T-helper 1 cell treated with Interleukin-12 subunit alpha and Interleukin-12 subunit beta and Interleukin-4 antibody, amounts not matched to agents 30 μg/mL and 1 μg/mL, for 36 hours (primary cell): ENCODE measurements at regions not wholly inside any gene's neighbourhood (a gene's known extent, or its start where the extent isn't known, plus 50 kb on each side); places are given as distances from the start of the nearest gene placed in this dataset.
"Not testable (repeated sequence)": the region's sequence is repeated elsewhere in the genome, so short reads cannot be mapped to it uniquely, and the experiment has no call there.

Experiments used
- H3K27ac Mint-ChIP-seq: one replicate; pipeline ENCODE4 v1.8.0; 2021; ENCODE audit warnings: mild to moderate bottlenecking, mixed read lengths
- H3K27me3 Mint-ChIP-seq: one replicate; pipeline ENCODE4 v1.8.0; 2021; ENCODE audit warnings: low read depth, mixed read lengths
- H3K36me3 Mint-ChIP-seq: one replicate; pipeline ENCODE4 v1.8.0; 2021; ENCODE audit warnings: low read depth, mixed read lengths
- H3K4me1 Mint-ChIP-seq: one replicate; pipeline ENCODE4 v1.8.0; 2021; ENCODE audit warnings: low read depth, mixed read lengths
- H3K4me3 Mint-ChIP-seq: one replicate; pipeline ENCODE4 v1.8.0; 2021; ENCODE audit warnings: mild to moderate bottlenecking, moderate library complexity, mixed read lengths
- H3K9me3 Mint-ChIP-seq: one replicate; pipeline ENCODE4 v1.8.0; 2021; ENCODE audit warnings: mixed read lengths

DNA sequence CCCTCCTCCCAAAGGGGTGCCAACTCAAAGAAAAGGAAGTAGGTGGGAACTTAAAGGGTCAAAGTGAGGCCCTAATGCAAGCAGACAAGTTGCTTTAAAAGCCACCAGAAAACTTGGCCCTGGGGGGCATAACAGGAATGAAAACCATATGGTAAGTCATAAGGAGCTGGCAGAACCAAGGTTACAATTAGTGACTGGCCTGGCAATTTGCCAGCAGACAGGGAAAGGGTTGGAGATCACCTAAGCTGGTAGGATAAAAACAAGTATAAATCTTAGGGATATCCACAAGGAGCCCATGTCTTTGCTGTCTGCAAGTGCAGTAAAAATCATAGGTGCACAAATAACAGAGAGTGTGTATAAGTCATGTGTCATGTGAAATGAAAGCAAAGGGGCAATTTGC is 256.7 kb upstream of the LRRTM4 start:
- Mint-ChIP-seq H3K4me1 (no peaks in the 10 kb centered on the region), H3K27me3 (no peaks in the 10 kb centered on the region), H3K36me3 (no peaks in the 10 kb centered on the region), H3K9me3 (peaks cover 27% of the 10 kb centered on the region), H3K4me3 (no peak overlapping the region), H3K27ac (no peak overlapping the region)

DNA sequence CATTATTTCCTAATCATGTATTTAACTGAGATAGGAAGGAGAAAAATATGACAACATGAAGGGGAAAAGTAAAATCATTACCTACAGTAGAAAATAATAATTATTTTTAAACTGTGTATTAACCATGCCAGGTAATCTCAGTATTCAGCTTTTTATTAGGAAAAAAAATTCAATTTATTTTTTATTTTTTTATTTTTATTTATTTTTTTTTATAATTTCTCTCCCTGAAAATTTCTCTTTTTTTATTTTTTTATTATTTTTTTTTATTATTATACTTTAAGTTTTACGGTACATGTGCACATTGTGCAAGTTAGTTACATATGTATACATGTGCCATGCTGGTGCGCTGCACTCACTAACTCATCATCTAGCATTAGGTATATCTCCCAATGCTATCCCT is 271.3 kb upstream of the LRRTM4 start:
- H3K4me1 Mint-ChIP-seq, H3K36me3 Mint-ChIP-seq, H3K4me3 Mint-ChIP-seq, H3K27ac Mint-ChIP-seq, H3K27me3 Mint-ChIP-seq: not testable (repeated sequence)
- peaks cover 17% of the 10 kb centered on the region for H3K9me3 Mint-ChIP-seq

GRCh38 chr2:77796397-77796796 is 274.2 kb upstream of the LRRTM4 start:
- H3K4me3 Mint-ChIP-seq = no peak overlapping the region
- no peaks in the 10 kb centered on the region for H3K27me3 Mint-ChIP-seq
- no peaks in the 10 kb centered on the region for H3K36me3 Mint-ChIP-seq
- H3K27ac Mint-ChIP-seq = no peak overlapping the region
- no peaks in the 10 kb centered on the region for H3K4me1 Mint-ChIP-seq
- H3K9me3 Mint-ChIP-seq = peaks cover 10% of the 10 kb centered on the region

GRCh38 chr2:77797088-77797487 is 274.9 kb upstream of the LRRTM4 start:
- peaks cover 10% of the 10 kb centered on the region for H3K9me3 Mint-ChIP-seq
- no peaks in the 10 kb centered on the region for H3K27me3 Mint-ChIP-seq
- no peaks in the 10 kb centered on the region for H3K36me3 Mint-ChIP-seq
- no peaks in the 10 kb centered on the region for H3K4me1 Mint-ChIP-seq
- no peak overlapping the region for H3K4me3 Mint-ChIP-seq
- H3K27ac Mint-ChIP-seq = no peak overlapping the region

GRCh38 chr2:77800410-77800809 is 278.2 kb upstream of the LRRTM4 start:
- no peak overlapping the region for H3K27ac Mint-ChIP-seq
- H3K27me3 Mint-ChIP-seq = no peaks in the 10 kb centered on the region
- no peak overlapping the region for H3K4me3 Mint-ChIP-seq

GRCh38 chr2:77807531-77808215 is 285.5 kb upstream of the LRRTM4 start:
- H3K36me3 Mint-ChIP-seq = no peaks in the 10 kb centered on the region
- no peaks in the 10 kb centered on the region for H3K4me1 Mint-ChIP-seq
- no peaks in the 10 kb centered on the region for H3K27me3 Mint-ChIP-seq
- no peak overlapping the region for H3K4me3 Mint-ChIP-seq
- H3K27ac Mint-ChIP-seq = no peak overlapping the region
- H3K9me3 Mint-ChIP-seq = peaks cover 51% of the 10 kb centered on the region

More at GRCh38 chr2:77800410-77800809, 278.2 kb upstream of the LRRTM4 start:
- Mint-ChIP-seq H3K9me3 (peaks cover 16% of the 10 kb centered on the region), H3K36me3 (no peaks in the 10 kb centered on the region), H3K4me1 (no peaks in the 10 kb centered on the region)

GRCh38 chr2:77808599-77808998 is 286.4 kb upstream of the LRRTM4 start:
- Mint-ChIP-seq H3K9me3 (peaks cover 55% of the 10 kb centered on the region), H3K27ac (no peak overlapping the region), H3K4me1 (no peaks in the 10 kb centered on the region), H3K27me3 (no peaks in the 10 kb centered on the region), H3K36me3 (no peaks in the 10 kb centered on the region), H3K4me3 (no peak overlapping the region)

- Mint-ChIP-seq H3K36me3 (no peaks in the 10 kb centered on the region), H3K4me1 (no peaks in the 10 kb centered on the region), H3K27me3 (no peaks in the 10 kb centered on the region), H3K9me3 (peaks cover 45% of the 10 kb centered on the region), H3K27ac (no peak overlapping the region), H3K4me3 (no peak overlapping the region)
Measured at GRCh38 chr2:77813599-77813998, 291.4 kb upstream of the LRRTM4 start.

DNA sequence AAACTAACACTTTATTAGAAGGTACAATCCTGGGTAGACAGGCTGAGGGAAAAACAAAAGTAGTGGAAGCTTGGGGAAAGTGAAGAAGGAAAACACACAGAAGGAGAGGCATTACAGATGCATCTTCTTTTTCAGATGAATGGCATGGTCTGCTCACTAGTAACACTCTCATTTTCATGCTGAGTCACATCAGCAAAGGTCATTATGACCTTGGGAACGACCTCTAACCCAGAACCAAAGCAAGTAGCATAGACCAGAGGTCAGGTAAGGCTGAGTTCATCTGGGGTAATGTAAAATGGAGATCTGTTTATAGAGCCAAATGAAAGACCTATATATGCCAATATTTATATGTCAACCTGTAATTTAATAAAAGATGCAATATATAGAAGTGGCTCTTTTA is 294.4 kb upstream of the LRRTM4 start:
- Mint-ChIP-seq H3K27me3 (no peaks in the 10 kb centered on the region), H3K36me3 (no peaks in the 10 kb centered on the region), H3K9me3 (peaks cover 38% of the 10 kb centered on the region), H3K27ac (no peak overlapping the region), H3K4me1 (no peaks in the 10 kb centered on the region), H3K4me3 (no peak overlapping the region)

DNA sequence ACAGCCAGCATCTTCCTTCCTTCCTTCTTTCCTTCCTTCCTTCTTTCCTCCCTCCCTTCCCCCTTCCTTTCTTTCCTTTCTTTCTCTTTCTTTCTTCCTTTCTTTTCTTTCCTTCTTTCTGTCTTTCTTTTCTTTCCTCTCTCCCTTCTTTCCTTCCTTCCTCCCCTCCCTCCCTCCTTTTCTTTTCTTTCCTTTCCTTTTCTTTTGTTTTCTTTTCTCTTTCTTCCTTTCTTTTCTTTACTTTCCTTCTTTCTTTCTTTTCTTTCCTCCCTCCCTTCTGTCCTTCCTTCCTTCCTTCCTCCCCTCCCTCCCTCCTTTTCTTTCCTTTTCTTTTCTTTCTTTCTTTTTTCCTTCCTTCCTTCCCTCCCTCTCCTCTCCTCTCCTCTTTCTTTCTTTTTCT is 296.0 kb upstream of the LRRTM4 start:
- no peaks in the 10 kb centered on the region for H3K27me3 Mint-ChIP-seq
- no peak overlapping the region for H3K27ac Mint-ChIP-seq
- peaks cover 32% of the 10 kb centered on the region for H3K9me3 Mint-ChIP-seq
- H3K4me1 Mint-ChIP-seq = no peaks in the 10 kb centered on the region
- no peaks in the 10 kb centered on the region for H3K36me3 Mint-ChIP-seq
- no peak overlapping the region for H3K4me3 Mint-ChIP-seq

- peaks cover 39% of the 10 kb centered on the region for H3K9me3 Mint-ChIP-seq
- no peaks in the 10 kb centered on the region for H3K27me3 Mint-ChIP-seq
- no peak overlapping the region for H3K27ac Mint-ChIP-seq
- no peaks in the 10 kb centered on the region for H3K36me3 Mint-ChIP-seq
- H3K4me1 Mint-ChIP-seq = no peaks in the 10 kb centered on the region
- no peak overlapping the region for H3K4me3 Mint-ChIP-seq
Measured at GRCh38 chr2:77823028-77823427, 300.9 kb upstream of the LRRTM4 start.

- Mint-ChIP-seq H3K36me3 (no peaks in the 10 kb centered on the region), H3K4me1 (no peaks in the 10 kb centered on the region), H3K27me3 (no peaks in the 10 kb centered on the region), H3K27ac (no peak overlapping the region), H3K9me3 (peaks cover 55% of the 10 kb centered on the region), H3K4me3 (no peak overlapping the region)
Measured at GRCh38 chr2:77831060-77831459, 308.9 kb upstream of the LRRTM4 start.

- H3K27ac Mint-ChIP-seq = no peak overlapping the region
- no peaks in the 10 kb centered on the region for H3K36me3 Mint-ChIP-seq
- no peak overlapping the region for H3K4me3 Mint-ChIP-seq
- H3K4me1 Mint-ChIP-seq = no peaks in the 10 kb centered on the region
- no peaks in the 10 kb centered on the region for H3K27me3 Mint-ChIP-seq
- peaks cover 58% of the 10 kb centered on the region for H3K9me3 Mint-ChIP-seq
Measured at GRCh38 chr2:77831471-77831870, 309.3 kb upstream of the LRRTM4 start.

DNA sequence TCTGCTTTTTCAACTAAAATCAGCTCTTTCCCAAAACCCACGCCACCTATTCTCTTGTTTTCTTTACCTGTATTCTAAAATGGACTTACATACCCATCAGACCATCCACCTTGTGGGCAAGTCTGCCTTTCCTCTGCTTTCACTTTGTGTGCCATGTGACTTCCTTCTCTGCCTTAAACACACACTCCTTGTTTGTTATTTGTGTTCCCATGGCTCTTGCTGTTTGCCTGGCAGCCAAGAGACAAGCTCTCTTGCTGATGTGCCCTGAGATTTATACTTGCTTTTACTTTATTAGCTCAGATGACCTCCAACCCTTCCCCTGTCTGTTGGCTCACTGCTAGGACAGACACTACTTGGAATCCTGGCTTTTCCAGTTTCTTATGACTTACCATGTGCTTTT is 309.7 kb upstream of the LRRTM4 start:
- H3K9me3 Mint-ChIP-seq = peaks cover 54% of the 10 kb centered on the region
- H3K36me3 Mint-ChIP-seq = no peaks in the 10 kb centered on the region
- H3K4me3 Mint-ChIP-seq = no peak overlapping the region
- H3K27me3 Mint-ChIP-seq = no peaks in the 10 kb centered on the region
- H3K4me1 Mint-ChIP-seq = no peaks in the 10 kb centered on the region
- no peak overlapping the region for H3K27ac Mint-ChIP-seq

DNA sequence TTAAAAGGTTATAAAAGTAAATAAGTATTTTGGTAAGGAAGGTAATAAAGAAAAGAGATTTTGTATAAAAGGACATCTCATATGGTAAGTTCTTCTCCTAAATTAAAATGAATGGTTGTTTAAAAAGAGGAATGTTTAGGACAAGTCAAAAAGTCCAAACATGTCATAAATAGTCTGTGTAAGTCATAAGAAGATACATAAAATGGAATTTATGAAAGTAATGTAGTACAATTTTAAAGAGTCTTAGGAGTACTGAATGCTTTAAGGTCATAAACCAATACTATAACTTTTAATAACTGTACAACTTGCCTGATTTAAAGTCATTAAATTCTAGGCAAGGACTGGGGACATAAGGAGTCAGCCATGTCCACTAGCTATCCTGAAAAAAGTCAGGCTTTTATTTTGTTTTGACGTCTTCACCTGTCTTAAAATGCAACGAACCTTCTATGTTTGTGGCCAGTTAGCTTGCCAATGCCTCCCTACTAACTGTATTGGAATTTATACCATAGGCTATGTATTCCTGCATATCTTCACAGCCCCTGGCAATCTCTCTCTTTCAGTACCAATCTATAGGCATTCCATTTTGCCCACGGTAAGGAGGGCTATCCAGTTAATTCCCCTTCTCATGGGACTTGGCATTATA is 312.3 kb upstream of the LRRTM4 start:
- Mint-ChIP-seq H3K4me1 (no peaks in the 10 kb centered on the region), H3K9me3 (peaks cover 47% of the 10 kb centered on the region), H3K27me3 (no peaks in the 10 kb centered on the region), H3K36me3 (no peaks in the 10 kb centered on the region), H3K4me3 (no peak overlapping the region), H3K27ac (no peak overlapping the region)
